GM10266 (cell line): ENCODE measurements at regions not wholly inside any gene's neighbourhood (a gene's known extent, or its start where the extent isn't known, plus 50 kb on each side); places are given as distances from the start of the nearest gene placed in this dataset.

Experiments used
- DNase-seq: peaks from one replicate; pipeline ENCODE4 v3.0.0; 2012; ENCODE audit errors: extremely low spot score
- TF ChIP-seq, protein P1 (sequence below): IDR thresholded peaks from 2 replicates; pipeline ENCODE4 v1.5.1; 2012; ENCODE audit warnings: mild to moderate bottlenecking, low read depth; ENCODE audit not compliant: control insufficient read depth, insufficient read depth; ENCODE audit errors: missing control alignments

DNA sequence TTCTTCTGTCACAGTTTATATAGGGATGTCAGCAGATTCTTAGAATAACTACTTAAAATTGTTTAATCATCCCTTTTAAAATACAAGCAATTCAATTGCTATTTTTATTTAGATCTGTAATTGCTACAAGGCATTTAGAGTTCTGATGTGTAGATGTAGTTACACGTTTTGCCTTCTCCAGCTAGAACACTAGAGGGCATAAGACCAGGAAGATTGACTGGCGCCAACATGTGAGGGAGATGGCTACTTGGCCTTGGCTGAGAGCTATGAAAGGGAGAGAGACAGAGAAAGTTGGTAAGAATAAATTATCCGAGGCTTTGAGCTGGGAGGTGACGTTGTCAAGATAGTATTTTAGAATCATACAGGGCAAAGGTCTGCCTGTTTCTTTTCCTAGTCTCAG lies 563.7 kb upstream of the PRKX start:
- DNase-seq: no peak
- TF ChIP-seq, protein P1, sequence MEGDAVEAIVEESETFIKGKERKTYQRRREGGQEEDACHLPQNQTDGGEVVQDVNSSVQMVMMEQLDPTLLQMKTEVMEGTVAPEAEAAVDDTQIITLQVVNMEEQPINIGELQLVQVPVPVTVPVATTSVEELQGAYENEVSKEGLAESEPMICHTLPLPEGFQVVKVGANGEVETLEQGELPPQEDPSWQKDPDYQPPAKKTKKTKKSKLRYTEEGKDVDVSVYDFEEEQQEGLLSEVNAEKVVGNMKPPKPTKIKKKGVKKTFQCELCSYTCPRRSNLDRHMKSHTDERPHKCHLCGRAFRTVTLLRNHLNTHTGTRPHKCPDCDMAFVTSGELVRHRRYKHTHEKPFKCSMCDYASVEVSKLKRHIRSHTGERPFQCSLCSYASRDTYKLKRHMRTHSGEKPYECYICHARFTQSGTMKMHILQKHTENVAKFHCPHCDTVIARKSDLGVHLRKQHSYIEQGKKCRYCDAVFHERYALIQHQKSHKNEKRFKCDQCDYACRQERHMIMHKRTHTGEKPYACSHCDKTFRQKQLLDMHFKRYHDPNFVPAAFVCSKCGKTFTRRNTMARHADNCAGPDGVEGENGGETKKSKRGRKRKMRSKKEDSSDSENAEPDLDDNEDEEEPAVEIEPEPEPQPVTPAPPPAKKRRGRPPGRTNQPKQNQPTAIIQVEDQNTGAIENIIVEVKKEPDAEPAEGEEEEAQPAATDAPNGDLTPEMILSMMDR: no peak

DNA sequence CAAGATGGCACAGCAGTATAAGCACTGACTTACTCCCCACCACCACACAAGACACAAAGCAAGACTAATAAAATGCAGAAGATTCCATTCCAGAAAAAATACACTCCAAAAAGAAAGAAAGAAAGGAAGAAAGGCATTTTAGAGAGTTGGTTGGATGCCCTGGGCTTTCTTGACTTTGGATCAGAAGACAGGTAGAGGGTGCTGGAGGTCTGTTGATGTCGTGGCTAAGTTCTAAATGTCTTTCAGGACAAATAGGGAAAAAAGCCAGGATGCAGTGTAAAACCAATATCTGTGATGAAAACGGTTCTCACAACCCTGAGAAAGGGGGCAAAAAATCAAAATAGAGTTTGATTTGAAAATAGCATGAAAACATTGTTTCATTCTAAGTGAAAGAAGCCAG lies 555.2 kb upstream of the PRKX start:
- TF ChIP-seq, protein P1: no peak
- DNase-seq: no peak

DNA sequence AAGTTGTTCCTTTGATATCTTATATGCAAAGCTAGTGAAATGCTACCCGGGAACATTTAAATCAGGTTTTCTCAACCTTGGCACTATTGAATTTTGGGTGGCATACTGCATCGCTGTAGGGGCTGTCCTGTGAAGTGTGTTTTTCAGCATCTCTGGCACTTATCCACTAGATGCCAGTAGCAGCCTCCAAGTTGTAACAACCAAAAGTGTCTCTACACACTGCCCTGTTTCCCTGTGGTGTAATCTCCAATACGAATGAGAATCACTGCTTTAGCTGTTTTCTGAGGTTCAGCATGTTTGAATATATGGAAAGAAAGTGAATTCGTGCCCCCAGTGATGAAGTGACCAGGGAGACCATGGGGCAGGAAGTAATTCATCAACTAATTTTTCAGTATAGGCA lies 551.6 kb upstream of the PRKX start:
- DNase-seq: no peak
- TF ChIP-seq, protein P1: no peak

DNA sequence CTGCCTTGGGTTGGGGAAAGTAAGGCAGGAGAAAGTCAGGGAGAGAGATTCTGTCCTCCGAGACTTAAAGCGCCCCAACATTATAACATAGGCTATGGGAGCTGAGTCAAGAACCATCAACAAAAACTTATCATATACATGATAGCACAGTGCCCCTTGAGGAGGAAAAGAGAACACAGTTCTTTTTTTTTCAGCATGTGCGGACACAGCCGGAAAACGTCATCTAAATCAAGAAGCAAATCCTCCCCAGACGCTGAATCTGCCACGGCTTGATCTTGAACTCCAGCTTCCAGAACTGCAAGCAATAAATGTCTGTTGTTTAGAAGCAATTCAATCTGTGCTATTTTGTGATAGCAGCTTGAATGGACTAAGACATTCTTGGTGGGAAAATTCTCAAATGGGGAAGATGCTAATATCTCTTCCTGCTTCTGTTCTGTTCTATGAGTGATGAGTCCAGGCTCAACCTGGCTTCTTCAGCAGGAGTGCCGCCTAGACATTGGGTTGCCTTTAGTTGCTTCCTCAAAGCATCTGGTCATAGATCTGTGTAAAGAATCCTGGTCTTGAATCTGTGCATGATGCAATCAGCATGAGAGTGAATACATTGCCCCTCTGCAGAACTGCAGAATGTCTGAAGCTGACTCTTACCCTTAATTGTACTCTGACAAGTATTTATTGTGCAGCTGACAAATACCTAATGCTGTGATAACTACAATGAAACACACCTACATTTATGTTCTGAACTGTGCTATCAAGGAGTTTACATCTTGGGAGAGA lies 549.8 kb upstream of the PRKX start:
- no peak for DNase-seq
- TF ChIP-seq, protein P1: no peak

DNA sequence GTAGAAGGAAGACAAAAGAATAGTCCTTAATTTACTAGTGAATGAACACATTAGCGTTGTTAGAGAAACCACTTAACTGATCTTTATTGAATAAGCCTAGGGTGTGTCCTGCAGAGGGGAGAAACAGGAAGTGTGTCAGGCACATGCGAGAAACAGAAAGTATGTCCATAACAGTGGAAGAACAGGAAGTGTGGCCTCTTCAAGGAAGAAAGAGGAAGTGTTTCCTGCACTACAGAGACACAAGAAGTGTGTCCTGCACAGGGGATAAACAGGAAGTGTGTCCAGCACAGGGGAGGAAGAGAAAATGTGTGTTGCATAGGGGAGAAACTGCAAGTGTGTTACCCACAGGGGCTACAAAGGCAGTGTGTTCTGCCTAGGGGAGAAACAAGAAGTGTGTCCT lies 539.6 kb upstream of the PRKX start:
- no peak for DNase-seq
- TF ChIP-seq, protein P1: no peak

DNA sequence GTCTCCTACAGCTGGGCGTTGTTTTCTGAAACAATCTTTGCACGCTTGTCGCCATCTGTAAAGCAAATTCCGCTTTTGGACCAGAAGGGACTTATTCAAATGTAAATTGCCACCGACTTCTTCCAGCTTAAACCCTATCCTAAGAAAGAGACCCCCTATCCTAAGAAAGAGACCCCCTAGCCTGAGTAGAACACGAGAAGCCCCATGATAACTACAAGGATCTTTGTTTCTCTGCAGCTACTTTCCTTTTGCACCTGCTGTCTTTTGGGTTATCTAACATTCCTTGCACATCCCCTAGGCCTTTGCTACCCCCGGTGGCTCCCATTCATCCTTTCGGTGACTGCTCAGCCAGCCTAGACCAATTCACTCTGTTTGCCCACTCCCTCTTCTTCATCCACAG lies 536.0 kb upstream of the PRKX start:
- DNase-seq: no peak
- TF ChIP-seq, protein P1: no peak

DNA sequence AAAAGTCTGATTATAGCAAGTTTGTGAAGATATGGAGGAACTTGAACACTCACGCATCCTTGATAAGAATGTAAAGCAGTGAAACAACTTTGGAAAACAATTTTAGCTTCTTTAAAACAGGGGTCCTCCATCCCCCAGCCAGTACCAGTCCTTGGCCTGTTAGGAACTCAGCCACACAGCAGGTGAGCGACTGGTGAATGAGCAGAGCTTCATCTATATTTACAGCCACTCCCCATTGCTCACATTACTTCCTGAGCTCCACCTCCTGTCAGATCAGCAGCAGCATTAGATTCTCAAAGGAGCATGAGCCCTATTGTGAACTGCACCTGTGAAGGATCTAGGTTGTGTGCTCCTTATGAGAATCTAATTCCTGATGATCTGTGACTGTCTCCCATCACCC lies 530.3 kb upstream of the PRKX start:
- DNase-seq: no peak
- TF ChIP-seq, protein P1: no peak
